ENCODE measurements at regions not wholly inside any gene's neighbourhood (a gene's known extent, or its start where the extent isn't known, plus 50 kb on each side); places are given as distances from the start of the nearest gene placed in this dataset.
A peak's percentile ranks its signal among the peaks of the same experiment; 100 is the strongest.

DNA sequence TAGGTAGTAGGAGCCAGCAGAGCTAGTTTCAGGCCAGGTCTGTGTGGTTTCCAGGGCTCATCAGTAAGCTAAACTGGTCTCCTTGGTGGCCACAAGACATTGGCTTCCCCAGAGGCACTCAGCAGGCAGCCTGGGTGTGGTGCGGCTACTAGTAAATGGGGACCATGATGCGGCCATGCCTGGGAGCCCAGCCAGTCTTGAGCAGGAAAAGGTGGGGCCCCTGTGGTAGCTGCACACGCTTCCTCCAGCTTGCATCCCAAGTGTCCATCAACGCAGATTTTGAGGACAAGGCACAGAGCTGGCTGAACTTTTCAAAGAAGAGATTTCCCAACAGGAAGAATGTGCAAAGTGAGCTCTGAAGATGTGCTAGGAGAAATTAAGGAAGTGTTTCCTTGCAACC lies 107.4 kb upstream of the NAA20 start:
- peak; percentile 43 to 56 for DNase-seq (ENCODE audit: low spot score in 2 of 2)
- Histone ChIP-seq H3K4me1 (peaks cover 0 to 41% (median 10%) of the 10 kb centered on the region in 4 donors), H3K27ac (peak overlapping the region in 1 of 4 donors; percentile 48), H3K9me3 (no peaks in the 10 kb centered on the region), H3K4me3 (no peak overlapping the region), H3K27me3 (no peaks in the 10 kb centered on the region), H3K36me3 (peaks cover 0 to 14% (median 0%) of the 10 kb centered on the region in 3 donors)
- WGBS, 2 donors, result 71 to 76% methylated on average over 4 of the region's 4 CpGs
- TF ChIP-seq POLR2A (IDR thresholded peaks at IDR 0.05) (no peak), EP300 (IDR thresholded peaks at IDR 0.05) (peak in 1 of 2 donors; percentile 75)
- TF ChIP-seq, protein P1, sequence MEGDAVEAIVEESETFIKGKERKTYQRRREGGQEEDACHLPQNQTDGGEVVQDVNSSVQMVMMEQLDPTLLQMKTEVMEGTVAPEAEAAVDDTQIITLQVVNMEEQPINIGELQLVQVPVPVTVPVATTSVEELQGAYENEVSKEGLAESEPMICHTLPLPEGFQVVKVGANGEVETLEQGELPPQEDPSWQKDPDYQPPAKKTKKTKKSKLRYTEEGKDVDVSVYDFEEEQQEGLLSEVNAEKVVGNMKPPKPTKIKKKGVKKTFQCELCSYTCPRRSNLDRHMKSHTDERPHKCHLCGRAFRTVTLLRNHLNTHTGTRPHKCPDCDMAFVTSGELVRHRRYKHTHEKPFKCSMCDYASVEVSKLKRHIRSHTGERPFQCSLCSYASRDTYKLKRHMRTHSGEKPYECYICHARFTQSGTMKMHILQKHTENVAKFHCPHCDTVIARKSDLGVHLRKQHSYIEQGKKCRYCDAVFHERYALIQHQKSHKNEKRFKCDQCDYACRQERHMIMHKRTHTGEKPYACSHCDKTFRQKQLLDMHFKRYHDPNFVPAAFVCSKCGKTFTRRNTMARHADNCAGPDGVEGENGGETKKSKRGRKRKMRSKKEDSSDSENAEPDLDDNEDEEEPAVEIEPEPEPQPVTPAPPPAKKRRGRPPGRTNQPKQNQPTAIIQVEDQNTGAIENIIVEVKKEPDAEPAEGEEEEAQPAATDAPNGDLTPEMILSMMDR (IDR thresholded peaks at IDR 0.05), result no peak

DNA sequence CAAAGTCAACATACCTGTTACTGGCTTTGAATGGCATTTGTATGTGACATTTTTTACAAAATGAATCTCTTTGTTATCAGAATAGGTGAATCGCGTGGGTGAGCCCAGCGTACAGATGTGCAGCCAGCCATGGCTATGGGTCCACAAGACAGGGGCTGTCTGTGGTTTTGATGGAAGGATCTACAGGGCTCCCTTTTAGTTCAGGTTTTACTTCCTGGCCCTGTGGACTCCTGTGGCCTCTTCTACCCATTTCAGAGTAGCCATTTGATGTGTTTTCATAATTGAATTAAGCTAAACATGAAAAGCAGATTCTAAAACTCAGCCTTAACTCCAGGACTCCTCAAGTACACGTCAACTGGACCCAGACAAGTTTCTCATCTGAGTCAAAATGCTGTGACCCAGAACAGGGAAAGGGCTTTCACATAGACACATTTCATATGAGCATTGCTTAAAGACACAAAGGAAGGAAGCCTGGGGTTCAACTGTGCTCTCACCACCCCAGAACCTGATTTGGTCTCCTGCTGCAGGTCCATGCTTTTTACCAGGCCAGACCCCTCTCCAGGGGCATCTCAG lies 105.3 kb upstream of the NAA20 start:
- H3K36me3 ChIP-seq, result peaks cover 0 to 14% (median 0%) of the 10 kb centered on the region in 3 donors
- no peaks in the 10 kb centered on the region for H3K9me3 ChIP-seq
- no peak for DNase-seq (ENCODE audit: low spot score in 2 of 2)
- no peak overlapping the region for H3K27ac ChIP-seq
- no peak overlapping the region for H3K4me3 ChIP-seq
- no peak for TF ChIP-seq EP300 (IDR thresholded peaks at IDR 0.05)
- TF ChIP-seq POLR2A (IDR thresholded peaks at IDR 0.05), result no peak
- TF ChIP-seq, protein P1 (IDR thresholded peaks at IDR 0.05), result no peak
- H3K4me1 ChIP-seq, result peaks cover 0 to 61% (median 14%) of the 10 kb centered on the region in 4 donors
- H3K27me3 ChIP-seq, result no peaks in the 10 kb centered on the region
- 90 to 95% methylated on average over 4 of the region's 4 CpGs for WGBS, 2 donors

DNA sequence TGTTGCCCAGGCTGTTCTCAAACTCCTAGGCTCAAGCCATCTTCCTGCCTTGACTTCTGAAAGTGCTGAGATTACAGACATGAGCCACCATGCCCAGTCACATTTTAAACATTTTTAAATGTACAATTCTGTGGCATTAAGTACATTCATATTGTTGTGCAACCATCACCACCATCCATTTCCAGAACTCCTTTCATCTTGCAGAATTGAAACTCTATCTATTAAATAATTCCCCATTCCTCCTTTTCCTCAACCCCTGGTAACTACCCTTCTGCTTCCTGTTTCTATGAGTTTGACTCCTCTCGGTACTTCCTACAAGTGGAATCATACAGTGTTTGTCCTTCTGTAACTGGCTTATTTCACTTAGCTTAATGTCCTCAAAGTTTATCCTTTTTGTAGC lies 103.8 kb upstream of the NAA20 start:
- H3K27ac ChIP-seq, result no peak overlapping the region
- peaks cover 0 to 65% (median 17%) of the 10 kb centered on the region in 4 donors for H3K4me1 ChIP-seq
- H3K9me3 ChIP-seq, result no peaks in the 10 kb centered on the region
- H3K4me3 ChIP-seq, result no peak overlapping the region
- DNase-seq (ENCODE audit: low spot score in 2 of 2), result no peak
- no peaks in the 10 kb centered on the region for H3K27me3 ChIP-seq
- H3K36me3 ChIP-seq, result peaks cover 0 to 7% (median 0%) of the 10 kb centered on the region in 3 donors
- TF ChIP-seq POLR2A (IDR thresholded peaks at IDR 0.05), result no peak
- TF ChIP-seq, protein P1 (IDR thresholded peaks at IDR 0.05), result no peak
- peak in 1 of 2 donors; percentile 41 for TF ChIP-seq EP300 (IDR thresholded peaks at IDR 0.05)
- 89 to 94% methylated on average over 1 of the region's 1 CpG for WGBS, 2 donors

DNA sequence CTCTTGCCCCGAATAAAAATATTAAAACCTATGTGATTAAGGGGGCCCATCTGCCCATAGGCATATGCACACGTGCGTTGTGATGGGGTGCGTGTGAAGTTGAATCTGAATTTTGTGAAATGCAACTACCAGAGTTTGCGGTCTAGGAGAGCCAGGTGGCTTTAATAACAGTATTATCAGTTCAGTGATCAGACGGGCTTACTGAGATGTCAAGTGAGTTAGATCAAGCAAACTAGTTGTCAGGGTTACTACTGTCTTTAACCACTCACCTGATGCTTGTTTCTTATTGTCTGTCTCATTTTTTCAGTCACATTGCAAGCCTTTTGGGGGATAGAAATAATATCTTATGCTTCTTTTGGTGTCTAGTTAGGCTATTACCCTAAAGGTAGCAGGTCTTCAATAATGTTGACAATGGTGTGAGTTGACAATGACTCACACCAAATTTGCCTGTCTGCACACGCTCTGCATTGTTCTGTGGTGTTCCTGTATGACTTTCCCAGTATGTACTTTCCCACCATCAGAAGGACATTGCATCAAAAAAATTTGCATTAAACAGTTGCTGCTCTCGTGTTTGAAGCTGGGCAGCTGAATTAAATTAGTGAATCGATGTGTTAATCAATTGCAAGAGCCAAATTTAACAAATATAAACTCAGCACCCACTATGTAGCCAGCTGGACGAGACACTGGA lies 103.1 kb upstream of the NAA20 start:
- DNase-seq (ENCODE audit: low spot score in 2 of 2), result no peak
- WGBS, 2 donors, result 88 to 92% methylated on average over 10 of the region's 10 CpGs
- TF ChIP-seq POLR2A (IDR thresholded peaks at IDR 0.05), result no peak
- TF ChIP-seq, protein P1 (IDR thresholded peaks at IDR 0.05), result no peak
- TF ChIP-seq EP300 (IDR thresholded peaks at IDR 0.05), result no peak
- Histone ChIP-seq H3K27ac (no peak overlapping the region), H3K4me3 (no peak overlapping the region), H3K9me3 (no peaks in the 10 kb centered on the region), H3K36me3 (no peaks in the 10 kb centered on the region), H3K27me3 (no peaks in the 10 kb centered on the region), H3K4me1 (peaks cover 0 to 69% (median 17%) of the 10 kb centered on the region in 4 donors)

DNA sequence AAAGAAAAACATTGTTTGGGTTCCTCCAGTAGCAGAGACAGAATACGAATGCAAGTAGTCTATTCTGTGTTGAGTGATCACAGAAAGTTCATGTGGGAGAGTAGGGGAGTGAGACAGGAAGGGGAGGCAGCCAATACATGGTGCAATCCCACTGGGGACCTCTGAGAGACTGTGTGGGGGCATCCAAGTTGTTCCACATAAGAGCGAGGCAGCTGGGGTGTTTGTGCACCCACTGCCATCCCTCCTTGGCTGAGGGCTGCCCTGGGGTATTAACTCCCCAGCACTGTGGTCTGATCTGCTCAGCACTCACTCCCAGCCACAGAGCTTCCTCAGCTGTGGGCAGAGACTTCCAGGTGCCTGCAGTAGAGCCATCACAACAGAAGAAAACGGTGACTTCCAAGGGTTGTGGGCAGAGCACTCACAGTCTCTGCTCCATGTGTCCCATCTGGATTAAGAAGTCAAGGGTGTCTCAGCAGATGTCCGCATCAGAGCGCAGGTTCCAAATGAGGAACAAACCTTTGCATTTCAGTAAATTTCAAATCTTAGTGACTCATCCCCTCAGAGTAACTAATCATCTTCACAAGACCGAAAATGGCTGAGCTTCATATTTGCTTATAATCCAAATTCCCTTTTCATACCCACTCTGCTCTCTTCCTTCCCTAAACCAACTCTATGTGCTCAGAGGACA lies 101.9 kb upstream of the NAA20 start:
- DNase-seq (ENCODE audit: low spot score in 2 of 2), result no peak
- Histone ChIP-seq H3K27ac (peak overlapping the region in 2 of 4 donors; percentile 34 to 59), H3K9me3 (no peaks in the 10 kb centered on the region), H3K36me3 (no peaks in the 10 kb centered on the region), H3K4me1 (peaks cover 0 to 66% (median 12%) of the 10 kb centered on the region in 4 donors), H3K4me3 (no peak overlapping the region), H3K27me3 (no peaks in the 10 kb centered on the region)
- TF ChIP-seq, protein P1 (IDR thresholded peaks at IDR 0.05), result no peak
- TF ChIP-seq EP300 (IDR thresholded peaks at IDR 0.05) (peak in 1 of 2 donors; percentile 54), POLR2A (IDR thresholded peaks at IDR 0.05) (no peak)
- 50 to 56% methylated on average over 6 of the region's 6 CpGs for WGBS, 2 donors

Measured in tibial nerve (tissue), 4 donors.